GM19043 (cell line): ENCODE measurements at regions not wholly inside any gene's neighbourhood (a gene's known extent, or its start where the extent isn't known, plus 50 kb on each side); places are given as distances from the start of the nearest gene placed in this dataset.
"Not testable (repeated sequence)": the region's sequence is repeated elsewhere in the genome, so short reads cannot be mapped to it uniquely, and the experiment has no call there.

Source experiments
- ATAC-seq: cut with Tn5 transposase; IDR thresholded peaks from one replicate; pipeline ENCODE4 v1.9.1; 2021; ENCODE audit warnings: low read depth; ENCODE audit not compliant: unreplicated experiment

DNA sequence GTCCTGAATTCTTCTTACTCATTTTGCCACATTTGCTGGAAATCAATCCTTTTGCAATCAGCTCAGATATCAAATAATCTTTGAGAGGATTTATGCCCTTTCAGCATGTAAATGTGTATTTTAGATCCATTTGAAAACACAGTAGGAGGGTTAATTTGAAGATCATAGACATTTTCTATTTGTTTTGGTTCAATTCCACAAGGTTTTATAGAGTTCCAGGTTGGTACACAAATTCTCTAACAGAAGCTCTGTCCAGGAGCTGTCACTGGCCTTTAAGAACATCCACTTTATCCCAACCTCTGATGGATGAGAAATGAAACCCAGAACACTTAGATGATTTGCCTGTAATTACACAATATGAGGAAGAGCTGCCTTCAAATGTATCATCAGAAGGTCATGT, 157.3 kb upstream of the CHAC2 start:
- no peak for ATAC-seq

GRCh38 chr2:53609551-53609950, 158.1 kb upstream of the CHAC2 start:
- ATAC-seq = no peak

DNA sequence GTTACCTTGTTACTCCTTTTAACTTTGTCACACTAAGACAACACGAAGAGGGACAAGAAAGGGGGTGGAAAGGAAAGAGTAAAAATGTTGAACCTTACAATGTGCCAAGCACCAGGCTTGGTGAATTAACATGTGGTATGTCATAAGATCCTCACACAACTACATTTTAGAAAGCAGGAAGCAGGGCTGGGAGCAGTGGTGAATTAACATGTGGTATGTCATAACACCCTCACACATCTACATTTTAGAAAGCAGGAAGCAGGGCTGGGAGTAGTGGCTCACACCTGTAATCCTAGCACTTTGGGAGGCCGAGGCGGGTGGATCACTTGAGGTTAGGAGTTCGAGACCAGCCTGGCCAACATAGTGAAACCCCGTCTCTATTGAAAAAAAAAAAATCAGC, 159.3 kb upstream of the CHAC2 start:
- ATAC-seq = no peak

- ATAC-seq = no peak
Measured at GRCh38 chr2:53600815-53601214, 166.8 kb upstream of the CHAC2 start.

DNA sequence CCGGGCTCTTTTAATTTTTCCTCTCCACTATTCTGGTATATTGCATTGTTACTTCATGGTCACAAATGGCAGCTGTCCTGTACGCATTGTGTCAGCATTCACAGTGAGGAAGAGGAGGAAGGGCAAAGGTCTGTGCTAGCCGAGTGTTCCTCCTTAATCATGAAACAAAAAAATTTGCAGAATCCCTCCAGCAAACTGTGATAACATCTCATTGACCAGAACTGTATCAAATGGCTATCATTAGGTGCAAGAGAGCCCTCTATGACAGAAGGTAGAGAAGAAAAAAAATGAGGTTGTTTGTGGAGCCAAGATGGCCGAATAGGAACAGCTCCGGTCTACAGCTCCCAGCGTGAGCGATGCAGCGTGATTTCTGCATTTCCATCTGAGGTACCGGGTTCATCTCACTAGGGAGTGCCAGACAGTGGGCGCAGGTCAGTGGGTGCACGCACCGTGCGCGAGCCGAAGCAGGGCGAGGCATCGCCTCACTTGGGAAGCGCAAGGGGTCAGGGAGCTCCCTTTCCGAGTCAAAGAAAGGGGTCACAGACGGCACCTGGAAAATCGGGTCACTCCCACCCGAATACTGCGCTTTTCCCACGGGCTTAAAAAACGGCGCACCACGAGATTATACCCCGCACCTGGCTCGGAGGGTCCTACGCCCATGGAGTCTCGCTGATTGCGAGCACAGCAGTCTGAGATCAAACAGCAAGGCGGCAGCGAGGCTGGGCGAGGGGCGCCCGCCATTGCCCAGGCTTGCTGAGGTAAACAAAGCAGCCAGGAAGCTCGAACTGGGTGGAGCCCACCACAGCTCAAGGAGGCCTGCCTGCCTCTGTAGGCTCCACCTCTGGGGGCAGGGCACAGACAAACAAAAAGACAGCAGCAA, 180.6 kb upstream of the CHAC2 start:
- not testable (repeated sequence) for ATAC-seq

GRCh38 chr2:53584986-53585385, 182.6 kb upstream of the CHAC2 start:
- no peak for ATAC-seq

- no peak for ATAC-seq
Measured at GRCh38 chr2:53583583-53583982, 184.0 kb upstream of the CHAC2 start.

GRCh38 chr2:53582556-53582955, 185.0 kb upstream of the CHAC2 start:
- no peak for ATAC-seq

GRCh38 chr2:53576166-53576565, 191.4 kb upstream of the CHAC2 start:
- no peak for ATAC-seq

GRCh38 chr2:53575721-53576124, 191.9 kb upstream of the CHAC2 start:
- ATAC-seq = no peak

DNA sequence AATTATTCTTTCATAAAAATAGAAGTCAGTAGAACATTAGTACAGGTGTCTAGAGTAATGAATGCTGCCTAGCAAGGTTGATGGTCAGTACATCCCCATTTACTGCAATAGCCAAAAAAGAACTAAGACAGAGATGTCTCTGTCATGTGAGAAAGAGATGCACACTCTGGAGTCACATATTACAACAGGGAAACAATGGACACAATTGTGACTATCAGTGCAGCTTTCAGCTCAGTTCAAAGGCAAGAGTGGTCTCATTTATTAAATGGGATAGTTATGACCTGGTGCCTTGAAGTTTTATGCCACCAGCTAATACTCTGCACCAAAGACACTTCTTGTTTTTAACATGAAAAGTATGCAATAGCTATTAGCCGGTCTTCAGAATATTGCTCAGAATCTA, 194.9 kb upstream of the CHAC2 start:
- no peak for ATAC-seq

- ATAC-seq = no peak
Measured at GRCh38 chr2:53569957-53570727, 197.5 kb upstream of the CHAC2 start.

- no peak for ATAC-seq
Measured at GRCh38 chr2:53568469-53568868, 199.1 kb upstream of the CHAC2 start.

DNA sequence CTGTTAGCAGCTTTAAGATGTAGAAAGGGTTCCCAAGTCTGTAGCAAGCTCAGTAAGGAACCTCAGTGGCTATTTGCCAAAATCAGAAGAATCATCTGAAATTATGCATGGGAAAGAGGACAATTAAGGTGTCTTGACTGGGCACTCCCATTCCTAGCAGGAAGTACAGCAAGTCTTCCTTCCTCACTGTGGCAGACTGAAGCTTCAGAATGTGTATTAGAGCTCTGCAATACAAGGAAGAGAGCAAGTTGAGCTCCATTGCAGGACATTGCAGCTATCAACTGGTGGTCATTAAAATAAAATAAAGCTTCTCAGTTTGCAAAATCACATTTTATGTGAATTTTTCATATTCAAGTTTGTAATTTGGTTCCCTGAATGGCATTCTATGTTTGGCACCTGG, 200.5 kb upstream of the CHAC2 start:
- ATAC-seq = no peak

- no peak for ATAC-seq
Measured at GRCh38 chr2:53562407-53562806, 205.2 kb upstream of the CHAC2 start.

GRCh38 chr2:53561155-53561554, 206.4 kb upstream of the CHAC2 start:
- ATAC-seq = no peak

DNA sequence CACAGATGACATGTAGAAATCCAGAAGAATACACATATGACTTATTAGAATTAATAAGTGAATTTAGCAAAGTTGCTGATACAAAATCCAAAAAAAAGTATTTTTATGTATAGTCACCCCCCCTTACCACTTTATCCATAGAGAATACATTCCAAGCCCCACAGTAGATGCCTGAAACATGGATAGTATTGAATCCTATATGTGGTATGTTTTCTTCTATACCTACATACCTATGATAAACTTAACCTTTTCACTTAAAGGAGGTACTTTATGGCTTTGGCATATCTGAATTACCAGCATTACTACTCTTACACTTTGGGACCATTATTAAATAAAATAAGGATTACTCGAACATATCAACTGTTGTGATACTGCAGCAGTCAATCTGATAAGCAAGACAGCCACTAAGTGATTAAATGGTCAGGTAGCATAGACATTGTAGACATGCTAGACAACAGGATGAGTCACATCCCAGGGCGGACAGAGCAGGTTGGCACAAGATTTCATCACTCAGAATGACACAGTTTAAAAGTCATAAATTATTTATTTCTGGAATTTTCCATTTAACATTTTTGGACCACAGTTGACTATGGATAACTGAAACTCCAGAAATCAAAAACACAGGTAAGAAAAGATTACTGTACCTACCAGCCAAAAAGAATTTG, 208.2 kb upstream of the CHAC2 start:
- no peak for ATAC-seq

- ATAC-seq = no peak
Measured at GRCh38 chr2:53558867-53559266, 208.7 kb upstream of the CHAC2 start.

DNA sequence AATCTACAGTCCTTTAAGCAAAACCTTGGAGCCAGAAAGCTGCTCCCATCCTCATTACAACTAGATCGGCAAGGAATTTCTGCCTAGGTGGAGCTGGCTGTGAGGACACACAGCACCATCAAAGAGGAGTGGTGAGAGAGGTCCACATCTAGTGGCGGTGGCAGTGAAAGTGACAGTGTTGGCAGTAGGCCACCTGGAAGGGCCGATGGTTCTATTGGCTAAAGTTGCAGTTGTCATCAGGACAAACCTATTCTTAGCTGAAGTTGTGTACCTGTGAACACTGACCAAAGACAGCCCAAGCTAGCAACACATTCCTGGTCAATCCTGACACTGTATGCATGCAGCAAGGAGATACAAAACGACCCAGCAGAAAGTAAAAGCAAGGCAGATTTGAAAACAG, 218.1 kb upstream of the CHAC2 start:
- ATAC-seq = no peak

GRCh38 chr2:53545604-53546003, 222.0 kb upstream of the CHAC2 start:
- no peak for ATAC-seq

GRCh38 chr2:53544871-53545558, 222.6 kb upstream of the CHAC2 start:
- ATAC-seq = no peak
